HL-60/S4 treated with retinoic acid at 250 ng/mL for 4 days and 3 days (cell line): ENCODE measurements at regions not wholly inside any gene's neighbourhood (a gene's known extent, or its start where the extent isn't known, plus 50 kb on each side); places are given as distances from the start of the nearest gene placed in this dataset.

Experiments
- in situ Hi-C: fragments of 300-500 bp; cut with MboI; formaldehyde crosslinking; loops from 2 replicates; pipeline ENCODE4 v1.7.0; 2022; ENCODE audit warnings: low sequenced_read_pairs

- in situ Hi-C loops: loop anchor here (10.0 to 25.0 kb wide), 2 partner anchors 260 to 538 kb away; no protein-coding TSS in a partner anchor
Observed at GRCh38 chr11:69924308-69925161, 105.3 kb upstream of the FGF3 start.

GRCh38 chr11:69925366-69926196 is 106.4 kb upstream of the FGF3 start:
- in situ Hi-C loops: loop anchor here (10.0 kb wide), 1 partner anchor 259 kb away; no protein-coding TSS in a partner anchor

- in situ Hi-C loops: loop anchor here (10.0 kb wide), 1 partner anchor 258 kb away; no protein-coding TSS in a partner anchor
Observed at GRCh38 chr11:69926376-69927050, 107.3 kb upstream of the FGF3 start.

- in situ Hi-C loops: loop anchor here (10.0 kb wide), 1 partner anchor 257 kb away; no protein-coding TSS in a partner anchor
Observed at GRCh38 chr11:69928121-69928520, 108.9 kb upstream of the FGF3 start.

GRCh38 chr11:69928975-69929374 is 109.8 kb upstream of the FGF3 start:
- in situ Hi-C loops: loop anchor here (10.0 kb wide), 1 partner anchor 256 kb away; no protein-coding TSS in a partner anchor

GRCh38 chr11:69930081-69931059 is 111.2 kb upstream of the FGF3 start:
- in situ Hi-C loops: no loop called here

GRCh38 chr11:69931060-69931910 is 112.1 kb upstream of the FGF3 start:
- in situ Hi-C loops: no loop called here

- in situ Hi-C loops: no loop called here
Observed at GRCh38 chr11:69931994-69932910, 113.0 kb upstream of the FGF3 start.

- in situ Hi-C loops: no loop called here
Observed at GRCh38 chr11:69934861-69935494, 115.8 kb upstream of the FGF3 start.

- in situ Hi-C loops: no loop called here
Observed at GRCh38 chr11:69935941-69936505, 116.8 kb upstream of the FGF3 start.

- in situ Hi-C loops: no loop called here
Observed at GRCh38 chr11:69936771-69937170, 117.6 kb upstream of the FGF3 start.

GRCh38 chr11:69938206-69938605 is 119.0 kb upstream of the FGF3 start:
- in situ Hi-C loops: no loop called here

- in situ Hi-C loops: no loop called here
Observed at GRCh38 chr11:69939551-69940245, 120.5 kb upstream of the FGF3 start.

- in situ Hi-C loops: no loop called here
Observed at GRCh38 chr11:69940246-69940610, 121.0 kb upstream of the FGF3 start.

GRCh38 chr11:69941546-69942332 is 122.5 kb upstream of the FGF3 start:
- in situ Hi-C loops: no loop called here

GRCh38 chr11:69942333-69942820 is 123.2 kb upstream of the FGF3 start:
- in situ Hi-C loops: no loop called here
